OCI-LY1 (cell line): ENCODE measurements at regions not wholly inside any gene's neighbourhood (a gene's known extent, or its start where the extent isn't known, plus 50 kb on each side); places are given as distances from the start of the nearest gene placed in this dataset.

Experiments
- H2AFZ ChIP-seq: fragments of 200-600 bp; sonication (generic), shearing (Covaris generic); 2 replicates; pipeline ENCODE4 v1.6.0; 2014; ENCODE audit warnings: antibody characterized with exemption, mild to moderate bottlenecking, low read length
- H3F3A ChIP-seq: fragments of 200-600 bp; sonication (generic), shearing (Covaris generic); 2 replicates; pipeline ENCODE4 v1.6.0; 2014; ENCODE audit warnings: mild to moderate bottlenecking, antibody characterized with exemption, low read length, moderate library complexity; ENCODE audit not compliant: insufficient read depth
- H3K27ac ChIP-seq: fragments of 200-600 bp; sonication (generic); 2 replicates; pipeline ENCODE4 v1.5.1; 2014; ENCODE audit warnings: low read length, mixed run types, mild to moderate bottlenecking, low read depth; ENCODE audit not compliant: poor library complexity, severe bottlenecking
- H3K27me3 ChIP-seq: fragments of 200-600 bp; sonication (generic); 2 replicates; pipeline ENCODE4 v1.6.0; 2014; ENCODE audit warnings: antibody characterized with exemption, mild to moderate bottlenecking, low read length, moderate library complexity; ENCODE audit not compliant: insufficient read depth
- H3K36me3 ChIP-seq: fragments of 200-600 bp; sonication (generic); 2 replicates; pipeline ENCODE4 v1.6.1; 2014; ENCODE audit warnings: mild to moderate bottlenecking, antibody characterized with exemption, low read length, moderate library complexity, mixed read lengths; ENCODE audit not compliant: insufficient read depth
- H3K4me1 ChIP-seq: fragments of 200-600 bp; sonication (generic); 2 replicates; pipeline ENCODE4 v1.5.1; 2014; ENCODE audit warnings: mild to moderate bottlenecking, low read length, moderate library complexity; ENCODE audit not compliant: insufficient read depth, severe bottlenecking
- H3K4me2 ChIP-seq: fragments of 200-600 bp; sonication (generic), shearing (Covaris generic); 2 replicates; pipeline ENCODE4 v1.6.1; 2014; ENCODE audit warnings: low read length
- H3K4me3 ChIP-seq: fragments of 200-600 bp; sonication (generic); 2 replicates; pipeline ENCODE4 v1.5.1; 2014; ENCODE audit warnings: low read length, low read depth, mild to moderate bottlenecking, mixed read lengths; ENCODE audit not compliant: poor library complexity, severe bottlenecking
- H3K79me2 ChIP-seq: fragments of 200-600 bp; shearing (Covaris generic); 2 replicates; pipeline ENCODE4 v1.6.1; 2016; ENCODE audit warnings: mixed run types, low read length, mixed read lengths; ENCODE audit not compliant: insufficient read depth
- H3K9ac ChIP-seq: fragments of 200-600 bp; sonication (generic), shearing (Covaris generic); 2 replicates; pipeline ENCODE4 v1.6.1; 2014; ENCODE audit warnings: mild to moderate bottlenecking, low read length, mixed read lengths
- H3K9me2 ChIP-seq: fragments of 200-600 bp; sonication (generic), shearing (Covaris generic); 2 replicates; pipeline ENCODE4 v1.6.1; 2014; ENCODE audit warnings: low read depth, mild to moderate bottlenecking, low read length, mixed read lengths
- H3K9me3 ChIP-seq: fragments of 200-600 bp; shearing (Covaris generic); 2 replicates; pipeline ENCODE4 v1.6.1; 2014; ENCODE audit warnings: low read length, mixed read lengths
- H4K20me1 ChIP-seq: fragments of 200-600 bp; sonication (generic), shearing (Covaris generic); 2 replicates; pipeline ENCODE4 v1.6.0; 2016; ENCODE audit warnings: mild to moderate bottlenecking, low read length; ENCODE audit not compliant: insufficient read depth
- CTCF ChIP-seq: fragments of 200-600 bp; sonication (generic), shearing (Covaris generic); IDR thresholded peaks from 2 replicates; pipeline ENCODE4 v1.5.1; 2017; ENCODE audit warnings: mild to moderate bottlenecking, antibody characterized with exemption, low read length, moderate library complexity, mixed read lengths
- EZH2 ChIP-seq: fragments of 200-600 bp; sonication (generic), shearing (Covaris generic); IDR thresholded peaks from 2 replicates; pipeline ENCODE4 v1.8.0; 2017; ENCODE audit warnings: borderline replicate concordance, mixed run types, mild to moderate bottlenecking, antibody characterized with exemption, low read length, moderate library complexity, mixed read lengths

DNA sequence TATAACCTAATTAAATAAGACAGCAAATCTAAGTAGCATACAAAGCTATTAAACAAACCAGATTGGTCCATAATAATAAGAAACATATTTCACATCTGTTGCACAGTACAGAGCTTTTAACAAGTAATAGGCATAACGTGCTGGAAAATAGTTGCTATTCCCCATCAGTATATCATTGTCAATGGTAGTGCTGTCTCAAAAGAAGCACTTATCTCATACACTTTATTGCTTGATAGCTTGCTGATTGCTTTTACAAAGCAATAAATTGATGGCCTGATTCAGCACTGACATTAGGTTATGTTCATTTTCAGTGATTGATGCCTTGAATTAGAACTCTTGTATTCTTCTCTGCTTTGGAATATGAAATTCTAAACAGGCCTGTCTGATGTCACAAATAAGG lies 641.7 kb downstream of the CBLN2 start:
- no peak overlapping the region for H3K27ac ChIP-seq
- H3K9ac ChIP-seq, result no peak overlapping the region

DNA sequence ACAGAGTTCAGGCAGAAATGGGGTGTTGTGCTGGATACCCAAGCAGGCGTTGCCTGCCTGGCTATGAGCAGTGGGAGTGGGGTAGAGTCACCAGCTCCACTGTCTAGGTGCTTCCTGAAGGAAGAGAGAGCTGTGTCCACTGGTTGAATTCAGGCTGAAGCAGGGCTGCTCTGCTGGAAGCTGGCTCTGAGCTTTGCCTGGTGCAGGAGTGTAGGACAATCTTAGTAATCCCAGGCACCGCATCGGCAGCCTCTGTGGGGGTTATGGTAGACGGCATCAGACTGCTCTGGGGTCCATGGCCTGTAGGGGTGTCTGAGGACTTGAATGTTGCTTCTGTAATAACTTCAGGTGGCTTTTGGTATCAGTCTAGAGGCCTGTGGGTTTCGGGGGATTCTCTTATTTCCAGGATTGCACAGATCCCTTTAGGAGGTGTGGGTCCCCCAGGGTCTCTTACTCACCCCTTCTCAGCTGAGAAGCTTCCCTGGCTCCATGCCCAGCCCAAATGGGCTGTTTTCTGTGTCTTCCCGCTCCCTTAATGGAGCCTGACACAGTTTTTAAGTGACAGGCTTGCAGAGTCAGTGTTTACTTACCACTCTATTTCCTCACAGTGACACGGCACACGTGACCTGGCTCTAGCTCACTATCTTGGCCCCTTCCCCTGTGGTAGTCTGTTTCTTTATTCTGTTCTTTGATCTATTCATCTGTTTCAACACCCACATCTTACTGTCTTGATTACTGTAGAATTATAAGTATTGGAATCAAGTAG lies 644.3 kb downstream of the CBLN2 start:
- H3K9me2 ChIP-seq, result no peaks in the 10 kb centered on the region
- no peak overlapping the region for H3K4me2 ChIP-seq
- no peaks in the 10 kb centered on the region for H3K4me1 ChIP-seq

More for the DNA sequence above, 641.7 kb downstream of the CBLN2 start:
- no peaks in the 10 kb centered on the region for H3K4me1 ChIP-seq
- H3K36me3 ChIP-seq, result no peaks in the 10 kb centered on the region
- no peak overlapping the region for H2AFZ ChIP-seq
- H3K4me3 ChIP-seq, result no peak overlapping the region
- no peaks in the 10 kb centered on the region for H3K9me3 ChIP-seq
- no peaks in the 10 kb centered on the region for H3K79me2 ChIP-seq
- H4K20me1 ChIP-seq, result no peaks in the 10 kb centered on the region
- H3K4me2 ChIP-seq, result no peak overlapping the region
- no peaks in the 10 kb centered on the region for H3F3A ChIP-seq
- no peaks in the 10 kb centered on the region for H3K27me3 ChIP-seq
- H3K9me2 ChIP-seq, result no peaks in the 10 kb centered on the region
- no peak for TF ChIP-seq EZH2
- no peak for TF ChIP-seq CTCF

DNA sequence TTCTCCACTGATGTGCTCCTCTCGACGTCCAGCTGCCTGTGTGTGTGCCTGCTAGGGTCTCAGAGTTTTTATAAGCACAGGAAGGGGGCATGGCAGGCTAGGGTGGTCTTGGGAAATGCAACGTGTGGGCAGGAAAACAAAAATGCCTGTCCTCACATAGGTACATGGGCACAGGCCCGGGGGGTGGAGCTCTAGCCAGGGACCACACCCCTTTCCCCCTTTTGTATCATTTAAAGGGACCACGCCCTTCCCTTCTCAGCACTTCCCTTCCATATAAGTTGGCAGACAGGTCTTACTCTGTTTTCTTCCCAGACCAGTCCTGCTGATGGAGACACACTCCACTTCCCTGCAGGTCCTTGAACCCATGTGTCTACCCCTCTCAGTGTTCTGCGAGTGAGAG lies 645.0 kb downstream of the CBLN2 start:
- Histone ChIP-seq H3K4me1 (no peaks in the 10 kb centered on the region), H2AFZ (no peak overlapping the region), H3K4me2 (no peak overlapping the region), H3K9me3 (no peaks in the 10 kb centered on the region), H3K27ac (no peak overlapping the region), H3K27me3 (no peaks in the 10 kb centered on the region), H3F3A (no peaks in the 10 kb centered on the region), H3K4me3 (no peak overlapping the region), H3K36me3 (no peaks in the 10 kb centered on the region), H3K9ac (no peak overlapping the region), H3K9me2 (no peaks in the 10 kb centered on the region), H3K79me2 (no peaks in the 10 kb centered on the region), H4K20me1 (no peaks in the 10 kb centered on the region)
- TF ChIP-seq CTCF, result no peak
- TF ChIP-seq EZH2, result no peak

More for the DNA sequence above, 644.3 kb downstream of the CBLN2 start:
- Histone ChIP-seq H4K20me1 (no peaks in the 10 kb centered on the region), H3K9me3 (no peaks in the 10 kb centered on the region), H3K27ac (no peak overlapping the region), H2AFZ (no peak overlapping the region), H3K79me2 (no peaks in the 10 kb centered on the region), H3K27me3 (no peaks in the 10 kb centered on the region), H3K36me3 (no peaks in the 10 kb centered on the region), H3K4me3 (no peak overlapping the region), H3F3A (no peaks in the 10 kb centered on the region), H3K9ac (no peak overlapping the region)
- no peak for TF ChIP-seq EZH2
- no peak for TF ChIP-seq CTCF
